Activated CD8-positive, alpha-beta memory T cell treated with anti-CD3 and anti-CD28 coated beads, Interleukin-2, amount 50 U/mL, for 4 hours (primary cell): ENCODE measurements at regions not wholly inside any gene's neighbourhood (a gene's known extent, or its start where the extent isn't known, plus 50 kb on each side); places are given as distances from the start of the nearest gene placed in this dataset.
"Not testable (repeated sequence)": the region's sequence is repeated elsewhere in the genome, so short reads cannot be mapped to it uniquely, and the experiment has no call there.

Source experiments
- DNase-seq: peaks from one replicate; pipeline ENCODE4 v3.0.0-alpha.2; 2020

- DNase-seq = no peak
These were observed 186.2 kb upstream of the CDH4 start for GRCh38 chr20:61065853-61066252.

GRCh38 chr20:61066526-61066925, 185.5 kb upstream of the CDH4 start:
- no peak for DNase-seq

GRCh38 chr20:61067221-61067620, 184.8 kb upstream of the CDH4 start:
- no peak for DNase-seq

- DNase-seq = no peak
These were observed 179.7 kb upstream of the CDH4 start for GRCh38 chr20:61072398-61072797.

GRCh38 chr20:61073376-61073775, 178.7 kb upstream of the CDH4 start:
- no peak for DNase-seq

- no peak for DNase-seq
These were observed 169.3 kb upstream of the CDH4 start for GRCh38 chr20:61082720-61083119.

GRCh38 chr20:61083431-61083830, 168.6 kb upstream of the CDH4 start:
- no peak for DNase-seq

- no peak for DNase-seq
These were observed 166.0 kb upstream of the CDH4 start for GRCh38 chr20:61086031-61086430.

GRCh38 chr20:61090541-61090940, 161.5 kb upstream of the CDH4 start:
- no peak for DNase-seq

GRCh38 chr20:61092251-61092650, 159.8 kb upstream of the CDH4 start:
- DNase-seq = no peak

- DNase-seq = no peak
These were observed 157.5 kb upstream of the CDH4 start for GRCh38 chr20:61094581-61094980.

GRCh38 chr20:61096463-61096862, 155.6 kb upstream of the CDH4 start:
- DNase-seq = no peak

- DNase-seq = no peak
These were observed 152.3 kb upstream of the CDH4 start for GRCh38 chr20:61099806-61100205.

GRCh38 chr20:61100489-61100888, 151.6 kb upstream of the CDH4 start:
- no peak for DNase-seq

- not testable (repeated sequence) for DNase-seq
These were observed 150.7 kb upstream of the CDH4 start for GRCh38 chr20:61101321-61101720.

GRCh38 chr20:61104232-61104631, 147.8 kb upstream of the CDH4 start:
- no peak for DNase-seq

- DNase-seq = no peak
These were observed 146.7 kb upstream of the CDH4 start for GRCh38 chr20:61105395-61105794.

GRCh38 chr20:61106438-61106837, 145.6 kb upstream of the CDH4 start:
- no peak for DNase-seq

- no peak for DNase-seq
These were observed 142.7 kb upstream of the CDH4 start for GRCh38 chr20:61109221-61109805.

- DNase-seq = no peak
These were observed 139.5 kb upstream of the CDH4 start for GRCh38 chr20:61112515-61112914.

GRCh38 chr20:61113731-61114130, 138.3 kb upstream of the CDH4 start:
- no peak for DNase-seq

GRCh38 chr20:61114493-61115175, 137.4 kb upstream of the CDH4 start:
- DNase-seq = no peak

- no peak for DNase-seq
These were observed 136.5 kb upstream of the CDH4 start for GRCh38 chr20:61115364-61116065.

GRCh38 chr20:61117725-61118124, 134.3 kb upstream of the CDH4 start:
- no peak for DNase-seq
